ENCODE measurements at regions not wholly inside any gene's neighbourhood (a gene's known extent, or its start where the extent isn't known, plus 50 kb on each side); places are given as distances from the start of the nearest gene placed in this dataset.

- Histone ChIP-seq H3K9ac (ENCODE audit: low read length) (no peak overlapping the region), H2AFZ (ENCODE audit: low read length) (no peak overlapping the region), H4K20me1 (ENCODE audit: insufficient read depth, low read depth, low read length) (no peaks in the 10 kb centered on the region), H3K4me3 (ENCODE audit: low read length) (no peak overlapping the region), H3K79me2 (ENCODE audit: low read length) (no peaks in the 10 kb centered on the region), H3K27ac (ENCODE audit: low read length) (no peak overlapping the region), H3K4me2 (ENCODE audit: low read depth, low read length, poor library complexity, severe bottlenecking) (no peak overlapping the region), H3K9me2 (replicated peaks; ENCODE audit: insufficient read depth, low read length) (no peaks in the 10 kb centered on the region), H3K36me3 (ENCODE audit: insufficient read depth, low read length) (no peaks in the 10 kb centered on the region), H3K27me3 (ENCODE audit: low read length) (no peaks in the 10 kb centered on the region), H3K9me3 (ENCODE audit: low read length) (no peaks in the 10 kb centered on the region), H3K4me1 (ENCODE audit: low read length) (no peaks in the 10 kb centered on the region)
- no peak for DNase-seq
Measured at GRCh38 chr1:87273291-87273690, 55.4 kb upstream of the LMO4 start.

- H3K79me2 ChIP-seq (ENCODE audit: low read length): no peaks in the 10 kb centered on the region
- H2AFZ ChIP-seq (ENCODE audit: low read length): no peak overlapping the region
- no peaks in the 10 kb centered on the region for H3K9me2 ChIP-seq (replicated peaks; ENCODE audit: insufficient read depth, low read length)
- no peak overlapping the region for H3K27ac ChIP-seq (ENCODE audit: low read length)
- no peaks in the 10 kb centered on the region for H3K9me3 ChIP-seq (ENCODE audit: low read length)
- no peak overlapping the region for H3K9ac ChIP-seq (ENCODE audit: low read length)
- no peaks in the 10 kb centered on the region for H3K27me3 ChIP-seq (ENCODE audit: low read length)
- H3K36me3 ChIP-seq (ENCODE audit: insufficient read depth, low read length): no peaks in the 10 kb centered on the region
- H4K20me1 ChIP-seq (ENCODE audit: insufficient read depth, low read depth, low read length): no peaks in the 10 kb centered on the region
- H3K4me3 ChIP-seq (ENCODE audit: low read length): no peak overlapping the region
- no peak overlapping the region for H3K4me2 ChIP-seq (ENCODE audit: low read depth, low read length, poor library complexity, severe bottlenecking)
- DNase-seq: no peak
- H3K4me1 ChIP-seq (ENCODE audit: low read length): no peaks in the 10 kb centered on the region
Measured at GRCh38 chr1:87274851-87275250, 53.8 kb upstream of the LMO4 start.

- H3K36me3 ChIP-seq (ENCODE audit: insufficient read depth, low read length): no peaks in the 10 kb centered on the region
- no peaks in the 10 kb centered on the region for H4K20me1 ChIP-seq (ENCODE audit: insufficient read depth, low read depth, low read length)
- DNase-seq: no peak
- H3K9me3 ChIP-seq (ENCODE audit: low read length): no peaks in the 10 kb centered on the region
- no peak overlapping the region for H3K4me2 ChIP-seq (ENCODE audit: low read depth, low read length, poor library complexity, severe bottlenecking)
- H2AFZ ChIP-seq (ENCODE audit: low read length): no peak overlapping the region
- H3K9me2 ChIP-seq (replicated peaks; ENCODE audit: insufficient read depth, low read length): no peaks in the 10 kb centered on the region
- H3K4me3 ChIP-seq (ENCODE audit: low read length): no peak overlapping the region
- no peaks in the 10 kb centered on the region for H3K4me1 ChIP-seq (ENCODE audit: low read length)
- no peaks in the 10 kb centered on the region for H3K27me3 ChIP-seq (ENCODE audit: low read length)
- H3K79me2 ChIP-seq (ENCODE audit: low read length): no peaks in the 10 kb centered on the region
- no peak overlapping the region for H3K27ac ChIP-seq (ENCODE audit: low read length)
- no peak overlapping the region for H3K9ac ChIP-seq (ENCODE audit: low read length)
Measured at GRCh38 chr1:87278825-87279535, 49.7 kb upstream of the LMO4 start.

All from Karpas-422 (cell line).